OCI-LY1 (cell line): ENCODE measurements at regions not wholly inside any gene's neighbourhood (a gene's known extent, or its start where the extent isn't known, plus 50 kb on each side); places are given as distances from the start of the nearest gene placed in this dataset.
"Not testable (repeated sequence)": the region's sequence is repeated elsewhere in the genome, so short reads cannot be mapped to it uniquely, and the experiment has no call there.

Source experiments
- H2AFZ ChIP-seq: fragments of 200-600 bp; sonication (generic), shearing (Covaris generic); 2 replicates; pipeline ENCODE4 v1.6.0; 2014; ENCODE audit warnings: antibody characterized with exemption, mild to moderate bottlenecking, low read length
- H3F3A ChIP-seq: fragments of 200-600 bp; sonication (generic), shearing (Covaris generic); 2 replicates; pipeline ENCODE4 v1.6.0; 2014; ENCODE audit warnings: mild to moderate bottlenecking, antibody characterized with exemption, low read length, moderate library complexity; ENCODE audit not compliant: insufficient read depth
- H3K27ac ChIP-seq: fragments of 200-600 bp; sonication (generic); 2 replicates; pipeline ENCODE4 v1.5.1; 2014; ENCODE audit warnings: low read length, mixed run types, mild to moderate bottlenecking, low read depth; ENCODE audit not compliant: poor library complexity, severe bottlenecking
- H3K27me3 ChIP-seq: fragments of 200-600 bp; sonication (generic); 2 replicates; pipeline ENCODE4 v1.6.0; 2014; ENCODE audit warnings: antibody characterized with exemption, mild to moderate bottlenecking, low read length, moderate library complexity; ENCODE audit not compliant: insufficient read depth
- H3K36me3 ChIP-seq: fragments of 200-600 bp; sonication (generic); 2 replicates; pipeline ENCODE4 v1.6.1; 2014; ENCODE audit warnings: mild to moderate bottlenecking, antibody characterized with exemption, low read length, moderate library complexity, mixed read lengths; ENCODE audit not compliant: insufficient read depth
- H3K4me1 ChIP-seq: fragments of 200-600 bp; sonication (generic); 2 replicates; pipeline ENCODE4 v1.5.1; 2014; ENCODE audit warnings: mild to moderate bottlenecking, low read length, moderate library complexity; ENCODE audit not compliant: insufficient read depth, severe bottlenecking
- H3K4me2 ChIP-seq: fragments of 200-600 bp; sonication (generic), shearing (Covaris generic); 2 replicates; pipeline ENCODE4 v1.6.1; 2014; ENCODE audit warnings: low read length
- H3K4me3 ChIP-seq: fragments of 200-600 bp; sonication (generic); 2 replicates; pipeline ENCODE4 v1.5.1; 2014; ENCODE audit warnings: low read length, low read depth, mild to moderate bottlenecking, mixed read lengths; ENCODE audit not compliant: poor library complexity, severe bottlenecking
- H3K79me2 ChIP-seq: fragments of 200-600 bp; shearing (Covaris generic); 2 replicates; pipeline ENCODE4 v1.6.1; 2016; ENCODE audit warnings: mixed run types, low read length, mixed read lengths; ENCODE audit not compliant: insufficient read depth
- H3K9ac ChIP-seq: fragments of 200-600 bp; sonication (generic), shearing (Covaris generic); 2 replicates; pipeline ENCODE4 v1.6.1; 2014; ENCODE audit warnings: mild to moderate bottlenecking, low read length, mixed read lengths
- H3K9me2 ChIP-seq: fragments of 200-600 bp; sonication (generic), shearing (Covaris generic); 2 replicates; pipeline ENCODE4 v1.6.1; 2014; ENCODE audit warnings: low read depth, mild to moderate bottlenecking, low read length, mixed read lengths
- H3K9me3 ChIP-seq: fragments of 200-600 bp; shearing (Covaris generic); 2 replicates; pipeline ENCODE4 v1.6.1; 2014; ENCODE audit warnings: low read length, mixed read lengths
- H4K20me1 ChIP-seq: fragments of 200-600 bp; sonication (generic), shearing (Covaris generic); 2 replicates; pipeline ENCODE4 v1.6.0; 2016; ENCODE audit warnings: mild to moderate bottlenecking, low read length; ENCODE audit not compliant: insufficient read depth
- CTCF ChIP-seq: fragments of 200-600 bp; sonication (generic), shearing (Covaris generic); IDR thresholded peaks from 2 replicates; pipeline ENCODE4 v1.5.1; 2017; ENCODE audit warnings: mild to moderate bottlenecking, antibody characterized with exemption, low read length, moderate library complexity, mixed read lengths
- EZH2 ChIP-seq: fragments of 200-600 bp; sonication (generic), shearing (Covaris generic); IDR thresholded peaks from 2 replicates; pipeline ENCODE4 v1.8.0; 2017; ENCODE audit warnings: borderline replicate concordance, mixed run types, mild to moderate bottlenecking, antibody characterized with exemption, low read length, moderate library complexity, mixed read lengths

DNA sequence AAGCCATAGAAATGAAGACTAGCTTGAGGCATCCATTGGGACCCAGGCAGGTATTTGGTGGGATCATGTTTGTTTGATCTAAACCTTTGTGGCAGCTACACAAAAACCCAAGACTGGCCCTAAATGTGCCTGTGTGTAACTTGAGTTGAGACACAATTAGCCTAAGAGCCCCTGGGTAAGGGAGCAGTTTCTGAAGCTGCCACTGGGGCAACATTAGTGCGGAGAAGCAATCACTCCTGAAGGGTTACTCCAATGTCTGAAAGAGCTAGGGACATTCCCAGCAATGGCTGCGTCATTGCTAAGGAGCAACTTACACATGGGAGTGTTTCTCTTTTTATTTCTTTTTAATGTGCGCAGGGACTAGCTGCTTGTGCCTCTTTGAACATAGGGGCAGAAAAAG lies 67.9 kb upstream of the EEF1E1 start:
- H3K27ac ChIP-seq = no peak overlapping the region
- H3K4me1 ChIP-seq = no peaks in the 10 kb centered on the region
- no peaks in the 10 kb centered on the region for H3K36me3 ChIP-seq
- no peak overlapping the region for H3K4me3 ChIP-seq
- H3K4me2 ChIP-seq = no peak overlapping the region
- no peak overlapping the region for H2AFZ ChIP-seq
- H3K9ac ChIP-seq = no peak overlapping the region
- no peak for TF ChIP-seq CTCF
- TF ChIP-seq EZH2 = no peak
- no peaks in the 10 kb centered on the region for H3K9me2 ChIP-seq
- no peaks in the 10 kb centered on the region for H3K9me3 ChIP-seq
- no peaks in the 10 kb centered on the region for H3F3A ChIP-seq
- H3K79me2 ChIP-seq = no peaks in the 10 kb centered on the region
- H4K20me1 ChIP-seq = no peaks in the 10 kb centered on the region
- no peaks in the 10 kb centered on the region for H3K27me3 ChIP-seq

- Histone ChIP-seq H3K36me3 (no peaks in the 10 kb centered on the region), H2AFZ (no peak overlapping the region), H3K27me3 (no peaks in the 10 kb centered on the region), H3K9me3 (no peaks in the 10 kb centered on the region), H3K27ac (no peak overlapping the region), H3K9me2 (no peaks in the 10 kb centered on the region), H3K79me2 (no peaks in the 10 kb centered on the region), H4K20me1 (no peaks in the 10 kb centered on the region), H3K4me2 (no peak overlapping the region), H3K4me1 (no peaks in the 10 kb centered on the region), H3K9ac (no peak overlapping the region), H3F3A (no peaks in the 10 kb centered on the region), H3K4me3 (no peak overlapping the region)
- TF ChIP-seq EZH2 (no peak), CTCF (no peak)
These were observed 63.8 kb upstream of the EEF1E1 start for GRCh38 chr6:8166156-8166555.

DNA sequence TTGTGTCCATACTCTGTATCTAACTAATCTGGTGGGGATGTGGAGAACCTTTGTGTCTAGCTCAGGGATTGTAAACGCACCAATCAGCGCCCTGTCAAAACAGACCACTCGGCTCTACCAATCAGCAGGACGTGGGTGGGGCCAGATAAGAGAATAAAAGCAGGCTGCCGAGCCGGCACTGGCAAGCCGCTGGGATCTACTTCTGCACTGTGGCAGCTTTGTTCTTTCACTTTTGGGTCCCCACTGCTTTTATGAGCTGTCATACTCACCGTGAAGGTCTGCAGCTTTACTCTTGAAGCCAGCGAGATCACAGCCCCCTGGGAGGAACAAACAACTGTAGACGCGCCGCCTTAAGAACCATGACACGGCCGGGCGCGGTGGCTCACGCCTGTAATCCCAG lies 62.7 kb upstream of the EEF1E1 start:
- H3K4me3 ChIP-seq, H3K9me2 ChIP-seq, H4K20me1 ChIP-seq, H3K9ac ChIP-seq, H3K79me2 ChIP-seq, H3K36me3 ChIP-seq, H3F3A ChIP-seq, H3K27me3 ChIP-seq, H3K4me2 ChIP-seq, H3K4me1 ChIP-seq, H3K9me3 ChIP-seq, H2AFZ ChIP-seq, H3K27ac ChIP-seq: not testable (repeated sequence)

GRCh38 chr6:8164281-8164680 lies 61.9 kb upstream of the EEF1E1 start:
- H3K79me2 ChIP-seq, H3K27ac ChIP-seq, H3K9ac ChIP-seq, H3K4me2 ChIP-seq, H2AFZ ChIP-seq, H3K9me3 ChIP-seq, H3K9me2 ChIP-seq, H3F3A ChIP-seq, H3K27me3 ChIP-seq, H3K4me1 ChIP-seq, H4K20me1 ChIP-seq, H3K4me3 ChIP-seq, H3K36me3 ChIP-seq: not testable (repeated sequence)
